Activated CD8-positive, alpha-beta memory T cell treated with anti-CD3 and anti-CD28 coated beads for 1 hour (primary cell): ENCODE measurements at regions not wholly inside any gene's neighbourhood (a gene's known extent, or its start where the extent isn't known, plus 50 kb on each side); places are given as distances from the start of the nearest gene placed in this dataset.

Source experiments
- DNase-seq, 2 donors: peaks; one replicate each; pipeline ENCODE4 v3.0.0-alpha.2; 2020; ENCODE audit warnings: low read depth in 1 of 2; ENCODE audit errors: extremely low read depth in 1 of 2

- DNase-seq: no peak
Observed at GRCh38 chr12:60027266-60027665, 431.4 kb downstream of the SLC16A7 start.

- DNase-seq: no peak
Observed at GRCh38 chr12:60034147-60034546, 438.3 kb downstream of the SLC16A7 start.

GRCh38 chr12:60035835-60036234 is 440.0 kb downstream of the SLC16A7 start:
- DNase-seq: no peak

GRCh38 chr12:60042835-60043234 is 447.0 kb downstream of the SLC16A7 start:
- DNase-seq: no peak

GRCh38 chr12:60043236-60043635 is 447.4 kb downstream of the SLC16A7 start:
- no peak for DNase-seq

GRCh38 chr12:60052483-60052882 is 456.7 kb downstream of the SLC16A7 start:
- DNase-seq: no peak

- no peak for DNase-seq
Observed at GRCh38 chr12:60059180-60059579, 463.4 kb downstream of the SLC16A7 start.

- DNase-seq: no peak
Observed at GRCh38 chr12:60066655-60067054, 470.8 kb downstream of the SLC16A7 start.

- DNase-seq: no peak
Observed at GRCh38 chr12:60070552-60070951, 474.7 kb downstream of the SLC16A7 start.

GRCh38 chr12:60071759-60072191 is 475.9 kb downstream of the SLC16A7 start:
- DNase-seq: no peak

GRCh38 chr12:60072911-60073310 is 477.1 kb downstream of the SLC16A7 start:
- no peak for DNase-seq

- DNase-seq: no peak
Observed at GRCh38 chr12:60075091-60075490, 479.3 kb downstream of the SLC16A7 start.

- DNase-seq: no peak
Observed at GRCh38 chr12:60078026-60078425, 482.2 kb downstream of the SLC16A7 start.

- DNase-seq: no peak
Observed at GRCh38 chr12:60093428-60093827, 497.6 kb downstream of the SLC16A7 start.

- DNase-seq: no peak
Observed at GRCh38 chr12:60094436-60094835, 498.6 kb downstream of the SLC16A7 start.

- DNase-seq: no peak
Observed at GRCh38 chr12:60096727-60097126, 500.9 kb downstream of the SLC16A7 start.

GRCh38 chr12:60100160-60100559 is 504.3 kb downstream of the SLC16A7 start:
- DNase-seq: no peak

- DNase-seq: no peak
Observed at GRCh38 chr12:60100852-60101251, 505.0 kb downstream of the SLC16A7 start.

GRCh38 chr12:60101715-60102114 is 505.9 kb downstream of the SLC16A7 start:
- no peak for DNase-seq

GRCh38 chr12:60106214-60106613 is 510.4 kb downstream of the SLC16A7 start:
- DNase-seq: no peak

- no peak for DNase-seq
Observed at GRCh38 chr12:60107992-60108391, 512.2 kb downstream of the SLC16A7 start.

GRCh38 chr12:60112063-60112462 is 516.2 kb downstream of the SLC16A7 start:
- DNase-seq: no peak

- no peak for DNase-seq
Observed at GRCh38 chr12:60112763-60113162, 516.9 kb downstream of the SLC16A7 start.

- no peak for DNase-seq
Observed at GRCh38 chr12:60114169-60114568, 518.3 kb downstream of the SLC16A7 start.
